Left ventricle myocardium inferior (tissue), 1 donor: ENCODE measurements at regions not wholly inside any gene's neighbourhood (a gene's known extent, or its start where the extent isn't known, plus 50 kb on each side); places are given as distances from the start of the nearest gene placed in this dataset.

Source experiments
- DNase-seq: peaks from one replicate; pipeline ENCODE4 v3.0.0-alpha.2; 2020
- H3K27ac ChIP-seq: fragments of 200-600 bp; replicated peaks from 2 replicates; pipeline ENCODE4 v1.8.0; 2021
- H3K27me3 ChIP-seq: fragments of 200-600 bp; 2 replicates; pipeline ENCODE4 v1.8.0; 2021; ENCODE audit warnings: low read depth
- H3K36me3 ChIP-seq: fragments of 200-600 bp; 2 replicates; pipeline ENCODE4 v1.8.0; 2021
- H3K4me1 ChIP-seq: fragments of 200-600 bp; 2 replicates; pipeline ENCODE4 v1.8.0; 2021
- H3K4me3 ChIP-seq: fragments of 200-600 bp; 2 replicates; pipeline ENCODE4 v1.8.0; 2021; ENCODE audit warnings: mild to moderate bottlenecking, moderate library complexity
- H3K9me3 ChIP-seq: fragments of 200-600 bp; replicated peaks from 2 replicates; pipeline ENCODE4 v1.8.0; 2021
- intact Hi-C: fragments of 100-400 bp; cut with micrococcal nuclease; formaldehyde crosslinking; loops from one replicate; pipeline ENCODE4 v1.11.0; 2022
- TF ChIP-seq, protein P1 (sequence below): fragments of 200-600 bp; IDR thresholded peaks from 2 replicates; pipeline ENCODE4 v1.8.0; 2021; ENCODE audit warnings: antibody characterized with exemption, mild to moderate bottlenecking, borderline replicate concordance
- donor health status: DM: no; HTN: yes; CAD: no; lungs with severe emphysema.

DNA sequence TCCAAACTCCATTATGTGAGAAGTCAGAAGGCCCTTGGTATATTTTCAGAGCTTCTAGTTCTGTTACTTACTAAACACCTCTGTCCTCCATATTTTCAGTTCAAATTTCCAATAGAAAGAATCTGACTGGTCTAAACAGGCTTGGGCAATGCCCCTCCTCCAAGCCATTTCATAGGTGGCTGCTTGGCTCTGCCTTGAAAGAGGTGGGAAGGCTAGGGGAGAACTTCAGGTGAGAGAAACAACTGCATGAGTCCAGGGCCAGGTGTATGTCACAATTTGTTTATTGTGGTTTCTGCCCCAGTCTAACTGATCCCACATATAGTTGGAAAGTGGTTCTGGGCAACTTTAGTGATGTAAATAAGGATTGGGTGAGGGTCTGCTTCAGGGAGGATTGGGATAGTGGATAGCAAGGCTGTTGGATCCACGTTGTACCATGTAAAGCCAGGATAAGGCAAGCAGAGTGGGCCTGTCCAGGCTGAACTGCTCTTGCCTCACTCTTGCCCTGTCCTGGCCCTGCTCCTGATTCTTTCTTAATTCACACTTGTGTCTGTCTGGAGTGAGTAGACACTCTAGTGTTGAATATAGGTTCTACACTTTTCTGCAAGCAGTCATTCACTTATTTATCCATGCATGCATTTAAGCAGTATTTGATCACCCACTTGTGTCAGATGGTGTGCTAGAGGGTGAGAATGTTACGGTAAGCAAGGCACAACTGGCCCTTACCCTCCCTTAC is 67.5 kb upstream of the COMTD1 start:
- H3K36me3 ChIP-seq = no peaks in the 10 kb centered on the region
- H3K9me3 ChIP-seq = peaks cover 23% of the 10 kb centered on the region
- TF ChIP-seq, protein P1, sequence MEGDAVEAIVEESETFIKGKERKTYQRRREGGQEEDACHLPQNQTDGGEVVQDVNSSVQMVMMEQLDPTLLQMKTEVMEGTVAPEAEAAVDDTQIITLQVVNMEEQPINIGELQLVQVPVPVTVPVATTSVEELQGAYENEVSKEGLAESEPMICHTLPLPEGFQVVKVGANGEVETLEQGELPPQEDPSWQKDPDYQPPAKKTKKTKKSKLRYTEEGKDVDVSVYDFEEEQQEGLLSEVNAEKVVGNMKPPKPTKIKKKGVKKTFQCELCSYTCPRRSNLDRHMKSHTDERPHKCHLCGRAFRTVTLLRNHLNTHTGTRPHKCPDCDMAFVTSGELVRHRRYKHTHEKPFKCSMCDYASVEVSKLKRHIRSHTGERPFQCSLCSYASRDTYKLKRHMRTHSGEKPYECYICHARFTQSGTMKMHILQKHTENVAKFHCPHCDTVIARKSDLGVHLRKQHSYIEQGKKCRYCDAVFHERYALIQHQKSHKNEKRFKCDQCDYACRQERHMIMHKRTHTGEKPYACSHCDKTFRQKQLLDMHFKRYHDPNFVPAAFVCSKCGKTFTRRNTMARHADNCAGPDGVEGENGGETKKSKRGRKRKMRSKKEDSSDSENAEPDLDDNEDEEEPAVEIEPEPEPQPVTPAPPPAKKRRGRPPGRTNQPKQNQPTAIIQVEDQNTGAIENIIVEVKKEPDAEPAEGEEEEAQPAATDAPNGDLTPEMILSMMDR = no peak
- no peak overlapping the region for H3K4me3 ChIP-seq
- no peaks in the 10 kb centered on the region for H3K27me3 ChIP-seq
- no peaks in the 10 kb centered on the region for H3K4me1 ChIP-seq
- intact Hi-C loops = no loop called here
- no peak overlapping the region for H3K27ac ChIP-seq
- no peak for DNase-seq

GRCh38 chr10:75302029-75302428 is 66.3 kb upstream of the COMTD1 start:
- TF ChIP-seq, protein P1 = no peak
- no peak overlapping the region for H3K4me3 ChIP-seq
- no peak for DNase-seq
- no peaks in the 10 kb centered on the region for H3K27me3 ChIP-seq
- peaks cover 23% of the 10 kb centered on the region for H3K9me3 ChIP-seq
- no peak overlapping the region for H3K27ac ChIP-seq
- H3K36me3 ChIP-seq = no peaks in the 10 kb centered on the region
- H3K4me1 ChIP-seq = no peaks in the 10 kb centered on the region
- intact Hi-C loops = no loop called here

GRCh38 chr10:75297021-75297599 is 61.4 kb upstream of the COMTD1 start:
- TF ChIP-seq, protein P1 = no peak
- Histone ChIP-seq H3K4me1 (peaks cover 29% of the 10 kb centered on the region), H3K4me3 (no peak overlapping the region), H3K9me3 (peaks cover 17% of the 10 kb centered on the region), H3K27me3 (no peaks in the 10 kb centered on the region), H3K27ac (peak overlapping the region; percentile 93), H3K36me3 (no peaks in the 10 kb centered on the region)
- intact Hi-C loops = no loop called here
- DNase-seq = no peak

GRCh38 chr10:75295868-75296441 is 60.2 kb upstream of the COMTD1 start:
- H3K27me3 ChIP-seq = no peaks in the 10 kb centered on the region
- no peak for DNase-seq
- TF ChIP-seq, protein P1 = no peak
- H3K27ac ChIP-seq = peak overlapping the region; percentile 93
- peak overlapping the region; percentile 71 for H3K4me3 ChIP-seq
- H3K36me3 ChIP-seq = no peaks in the 10 kb centered on the region
- intact Hi-C loops = no loop called here
- peaks cover 11% of the 10 kb centered on the region for H3K9me3 ChIP-seq
- H3K4me1 ChIP-seq = peaks cover 29% of the 10 kb centered on the region

DNA sequence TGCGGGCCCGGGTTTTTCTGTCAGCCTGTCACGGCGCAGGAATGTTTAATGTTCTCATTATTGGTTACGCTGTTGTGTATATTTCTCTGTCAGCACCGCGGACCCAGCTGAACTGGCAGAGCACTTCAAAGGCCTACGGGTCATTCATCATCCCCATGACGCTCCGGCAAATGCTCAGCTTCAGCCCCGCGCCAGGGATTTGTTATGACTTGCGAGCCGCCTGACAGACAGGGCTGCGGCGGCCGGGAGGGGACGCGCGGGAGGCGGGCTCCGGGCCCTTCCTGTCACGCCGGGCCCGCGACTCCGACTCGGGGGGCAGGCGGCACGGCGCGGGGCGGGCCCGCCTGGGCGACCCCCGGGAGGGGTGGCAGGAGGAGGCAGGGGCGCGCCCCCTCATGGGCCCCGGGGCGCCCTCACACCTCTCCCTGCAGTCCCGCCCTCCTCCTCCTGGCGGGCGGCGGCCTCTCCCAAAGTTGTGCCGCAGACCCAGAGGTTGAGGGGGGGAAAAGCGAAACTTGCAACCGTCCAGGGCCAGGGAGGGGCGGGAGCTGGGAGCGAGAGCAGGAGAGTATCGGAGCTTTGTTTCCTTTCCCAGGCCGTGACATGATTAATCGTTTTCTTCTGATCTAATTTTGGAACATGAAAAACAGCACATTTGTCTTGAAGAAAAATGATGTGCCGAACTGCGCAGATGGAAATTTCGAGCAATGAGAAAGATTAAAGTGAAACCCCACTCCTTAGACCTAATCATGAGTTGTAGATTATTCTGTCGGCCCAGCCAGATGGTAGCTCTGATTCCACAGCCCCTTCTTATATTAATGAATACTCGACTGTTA is 59.3 kb upstream of the COMTD1 start:
- H3K9me3 ChIP-seq = peaks cover 17% of the 10 kb centered on the region
- DNase-seq = peak; percentile 78
- H3K27me3 ChIP-seq = no peaks in the 10 kb centered on the region
- no peaks in the 10 kb centered on the region for H3K36me3 ChIP-seq
- TF ChIP-seq, protein P1 = peak; percentile 53
- H3K27ac ChIP-seq = peak overlapping the region; percentile 93
- peak overlapping the region; percentile 71 for H3K4me3 ChIP-seq
- peaks cover 29% of the 10 kb centered on the region for H3K4me1 ChIP-seq
- intact Hi-C loops = no loop called here
